ENCODE measurements at regions not wholly inside any gene's neighbourhood (a gene's known extent, or its start where the extent isn't known, plus 50 kb on each side); places are given as distances from the start of the nearest gene placed in this dataset.

- intact Hi-C loops (cut with DNase I): no loop called here
Observed at GRCh38 chr7:46072722-46073121, 151.7 kb upstream of the IGFBP3 start.

GRCh38 chr7:46071601-46072000, 150.5 kb upstream of the IGFBP3 start:
- no peak overlapping the region for H3K27ac ChIP-seq
- H3K27me3 ChIP-seq: no peaks in the 10 kb centered on the region
- DNase-seq: no peak
- 70 to 95% (median 87%) methylated on average over 1 of the region's 1 CpG for WGBS, 4 donors
- H3K36me3 ChIP-seq (replicated peaks in 1 of 2): no peaks in the 10 kb centered on the region
- H3K4me1 ChIP-seq (replicated peaks in 1 of 2): no peaks in the 10 kb centered on the region
- H3K4me3 ChIP-seq: no peak overlapping the region
- intact Hi-C loops (cut with DNase I): no loop called here
- no peak for TF ChIP-seq POLR2A (IDR thresholded peaks at IDR 0.05)
- H3K9me3 ChIP-seq (replicated peaks in 1 of 3): no peaks in the 10 kb centered on the region

More at GRCh38 chr7:46072722-46073121, 151.7 kb upstream of the IGFBP3 start:
- DNase-seq: no peak
- Histone ChIP-seq H3K27ac (no peak overlapping the region), H3K27me3 (no peaks in the 10 kb centered on the region), H3K4me3 (no peak overlapping the region), H3K4me1 (replicated peaks in 1 of 2) (no peaks in the 10 kb centered on the region), H3K36me3 (replicated peaks in 1 of 2) (no peaks in the 10 kb centered on the region), H3K9me3 (replicated peaks in 1 of 3) (no peaks in the 10 kb centered on the region)
- no peak for TF ChIP-seq POLR2A (IDR thresholded peaks at IDR 0.05)

- WGBS, 4 donors: 48 to 67% (median 63%) methylated on average over 3 of the region's 3 CpGs
- peak in 1 of 7 donors; percentile 18 for DNase-seq
- intact Hi-C loops (cut with DNase I): no loop called here
- H3K4me1 ChIP-seq (replicated peaks in 1 of 2): no peaks in the 10 kb centered on the region
- H3K36me3 ChIP-seq (replicated peaks in 1 of 2): no peaks in the 10 kb centered on the region
- H3K27me3 ChIP-seq: no peaks in the 10 kb centered on the region
- H3K27ac ChIP-seq: no peak overlapping the region
- H3K4me3 ChIP-seq: no peak overlapping the region
- no peaks in the 10 kb centered on the region for H3K9me3 ChIP-seq (replicated peaks in 1 of 3)
- TF ChIP-seq POLR2A (IDR thresholded peaks at IDR 0.05) (no peak), CTCF (IDR thresholded peaks at IDR 0.05) (no peak)
Observed at GRCh38 chr7:46071076-46071475, 150.0 kb upstream of the IGFBP3 start.

- no peaks in the 10 kb centered on the region for H3K4me1 ChIP-seq (replicated peaks in 1 of 2)
- TF ChIP-seq CTCF (IDR thresholded peaks at IDR 0.05): no peak
- TF ChIP-seq POLR2A (IDR thresholded peaks at IDR 0.05): no peak
- no peak for DNase-seq
- no peaks in the 10 kb centered on the region for H3K36me3 ChIP-seq (replicated peaks in 1 of 2)
- WGBS, 4 donors: 76 to 88% (median 79%) methylated on average over 2 of the region's 2 CpGs
- H3K27me3 ChIP-seq: no peaks in the 10 kb centered on the region
- H3K4me3 ChIP-seq: no peak overlapping the region
- no peaks in the 10 kb centered on the region for H3K9me3 ChIP-seq (replicated peaks in 1 of 3)
- intact Hi-C loops (cut with DNase I): no loop called here
- H3K27ac ChIP-seq: no peak overlapping the region
Observed at GRCh38 chr7:46068159-46068558, 147.1 kb upstream of the IGFBP3 start.

- no peaks in the 10 kb centered on the region for H3K9me3 ChIP-seq (replicated peaks in 1 of 3)
- H3K4me3 ChIP-seq: no peak overlapping the region
- intact Hi-C loops (cut with DNase I): no loop called here
- 74 to 92% (median 83%) methylated on average over 7 of the region's 7 CpGs for WGBS, 4 donors
- H3K27me3 ChIP-seq: no peaks in the 10 kb centered on the region
- H3K36me3 ChIP-seq (replicated peaks in 1 of 2): no peaks in the 10 kb centered on the region
- TF ChIP-seq POLR2A (IDR thresholded peaks at IDR 0.05): no peak
- TF ChIP-seq CTCF (IDR thresholded peaks at IDR 0.05): no peak
- DNase-seq: peak in 1 of 7 donors; percentile 21
- no peaks in the 10 kb centered on the region for H3K4me1 ChIP-seq (replicated peaks in 1 of 2)
- no peak overlapping the region for H3K27ac ChIP-seq
Observed at GRCh38 chr7:46059308-46060020, 138.4 kb upstream of the IGFBP3 start.

Measured in adrenal gland (tissue), 9 donors.